ENCODE measurements at regions not wholly inside any gene's neighbourhood (a gene's known extent, or its start where the extent isn't known, plus 50 kb on each side); places are given as distances from the start of the nearest gene placed in this dataset.

DNA sequence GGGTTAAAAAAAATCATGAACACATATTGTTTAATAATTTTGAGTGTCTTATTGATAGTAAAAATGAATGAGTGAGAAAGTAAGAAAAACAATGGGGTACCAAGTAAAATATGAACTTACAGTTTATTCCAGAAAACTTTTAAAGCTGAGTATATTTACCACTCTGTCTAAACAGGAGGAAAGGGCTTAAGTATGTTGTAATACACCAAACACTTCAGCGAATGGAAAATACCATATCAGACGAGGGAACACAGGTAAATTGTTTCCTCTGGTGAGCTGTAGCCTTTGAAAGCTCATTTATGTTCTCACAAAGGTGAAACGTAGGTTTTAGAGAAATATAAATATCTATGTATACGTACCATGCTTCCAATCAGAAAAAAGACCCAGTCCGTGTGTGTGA is 1209.6 kb upstream of the ZEB2 start:
- DNase-seq (ENCODE audit: low read depth in 2 of 2, low spot score in 1 of 2), result no peak

DNA sequence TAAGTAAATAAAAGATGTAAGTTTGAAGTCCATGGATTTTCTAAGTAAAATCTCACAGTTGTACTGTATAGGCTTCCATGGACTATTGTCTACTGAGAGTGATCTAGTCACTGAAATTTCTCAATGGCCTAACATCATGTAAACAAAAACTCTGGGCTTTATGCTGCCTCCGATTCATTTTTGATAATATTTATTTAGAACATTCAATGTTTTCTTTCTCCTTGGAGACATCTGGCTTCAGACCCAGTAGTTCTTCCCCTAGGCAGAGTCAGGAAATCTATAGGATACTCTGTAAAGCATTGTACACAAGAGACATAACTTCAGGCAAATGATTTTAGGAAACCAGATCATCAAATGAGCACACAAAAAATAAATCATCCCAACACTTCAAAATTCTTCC is 1208.6 kb upstream of the ZEB2 start:
- DNase-seq (ENCODE audit: low read depth in 2 of 2, low spot score in 1 of 2), result no peak

DNA sequence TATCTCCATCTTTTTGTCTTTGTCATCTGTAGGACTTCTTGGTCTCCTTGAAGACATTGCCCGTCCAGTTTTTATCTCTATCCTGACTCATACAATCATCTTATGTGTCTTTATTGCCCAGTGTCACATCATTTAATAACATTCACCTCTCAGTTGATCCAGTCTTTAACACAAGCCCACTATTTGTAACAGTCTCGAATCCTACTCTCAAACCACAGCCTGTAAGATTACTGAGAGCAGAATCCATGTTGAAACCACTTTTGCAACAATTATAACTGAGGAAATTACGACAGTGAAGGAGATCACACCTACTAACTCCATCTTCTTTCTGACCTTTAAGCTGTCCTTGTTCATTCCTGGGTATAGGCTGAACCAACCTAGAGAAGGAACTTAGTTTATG is 1206.0 kb upstream of the ZEB2 start:
- no peak for DNase-seq (ENCODE audit: low read depth in 2 of 2, low spot score in 1 of 2)

DNA sequence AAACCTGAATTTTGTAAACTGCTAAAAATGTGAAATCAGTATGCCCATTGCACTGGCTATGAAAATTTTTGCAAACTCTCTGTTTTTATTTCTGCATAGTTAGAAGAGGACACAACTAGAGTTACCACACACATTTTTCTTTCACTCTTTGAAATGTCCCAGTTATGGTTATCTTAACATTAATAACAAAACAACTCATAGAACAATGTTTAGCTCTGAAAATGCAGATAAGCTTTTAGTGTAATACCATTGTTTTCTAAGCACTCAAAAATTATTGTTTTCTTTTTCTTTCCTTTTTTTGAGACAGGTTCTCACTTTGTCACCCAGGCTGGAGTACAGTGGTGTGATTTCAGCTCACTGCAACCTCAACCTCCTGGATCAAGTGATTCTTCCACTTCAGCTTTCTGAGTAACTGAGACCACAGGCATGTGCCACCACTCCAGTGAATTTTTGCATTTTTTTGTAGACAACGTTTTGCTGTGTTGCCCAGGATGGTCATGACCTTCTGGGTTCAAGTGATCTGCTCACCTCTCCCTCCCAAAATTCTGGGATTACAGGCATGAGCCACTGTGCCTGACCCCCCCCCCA is 1204.5 kb upstream of the ZEB2 start:
- no peak for DNase-seq (ENCODE audit: low read depth in 2 of 2, low spot score in 1 of 2)

DNA sequence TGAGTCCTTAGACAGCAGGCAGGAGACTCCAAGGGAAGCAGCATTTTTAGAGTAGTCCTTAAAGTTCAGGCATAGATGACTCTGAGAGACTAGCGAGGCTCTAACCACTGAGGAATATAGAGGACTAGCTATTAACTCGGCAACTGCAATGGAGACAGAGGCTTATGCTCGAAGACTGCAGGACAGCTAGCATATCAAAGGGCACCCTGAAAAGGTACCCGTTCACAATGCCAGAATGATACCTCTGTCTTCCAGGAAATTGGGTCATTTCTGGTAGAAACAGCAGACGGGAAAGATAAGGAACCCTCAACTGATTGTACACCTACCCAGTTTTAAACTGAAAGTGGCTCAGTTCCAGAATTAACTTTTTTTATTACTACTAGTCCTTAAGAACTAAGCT is 1204.0 kb upstream of the ZEB2 start:
- no peak for DNase-seq (ENCODE audit: low read depth in 2 of 2, low spot score in 1 of 2)

DNA sequence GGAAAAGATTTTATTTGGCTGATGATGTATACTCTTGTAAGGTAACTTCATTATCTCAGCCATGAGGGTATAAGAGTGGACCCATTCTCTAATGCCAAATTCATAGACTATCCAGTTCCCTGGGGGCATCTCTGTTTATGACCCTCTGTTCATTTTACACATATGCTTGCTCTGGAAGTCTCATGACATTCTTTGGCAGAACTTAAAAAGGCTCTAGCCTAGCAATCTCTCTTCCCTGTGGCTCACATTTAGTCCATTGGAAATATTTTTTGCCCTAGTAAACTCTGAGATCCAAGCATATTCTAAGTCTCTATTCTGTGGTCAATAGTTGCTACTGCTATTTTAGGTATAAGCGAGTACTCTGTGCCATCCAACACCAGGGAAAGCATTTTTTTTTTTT is 1201.8 kb upstream of the ZEB2 start:
- no peak for DNase-seq (ENCODE audit: low read depth in 2 of 2, low spot score in 1 of 2)

DNA sequence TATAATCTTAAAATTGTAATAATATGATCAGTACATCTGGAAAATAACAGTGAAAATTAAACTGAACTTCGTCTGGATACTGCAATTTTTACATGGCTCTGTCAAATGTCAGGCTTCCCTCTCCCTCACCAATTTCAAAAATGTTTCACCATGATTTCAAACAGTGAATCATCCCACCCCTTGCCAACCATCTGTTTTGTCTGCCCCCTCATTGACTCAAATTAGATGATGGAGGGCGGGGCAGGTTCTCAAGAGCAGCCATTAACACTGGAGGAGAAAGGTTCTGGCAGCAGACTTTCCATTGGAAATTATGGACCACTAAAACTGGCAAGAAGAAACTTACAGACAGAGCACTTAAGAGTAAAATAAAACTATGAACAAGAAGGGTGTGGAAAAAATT is 1195.7 kb upstream of the ZEB2 start:
- DNase-seq (ENCODE audit: low read depth in 2 of 2, low spot score in 1 of 2), result no peak

DNA sequence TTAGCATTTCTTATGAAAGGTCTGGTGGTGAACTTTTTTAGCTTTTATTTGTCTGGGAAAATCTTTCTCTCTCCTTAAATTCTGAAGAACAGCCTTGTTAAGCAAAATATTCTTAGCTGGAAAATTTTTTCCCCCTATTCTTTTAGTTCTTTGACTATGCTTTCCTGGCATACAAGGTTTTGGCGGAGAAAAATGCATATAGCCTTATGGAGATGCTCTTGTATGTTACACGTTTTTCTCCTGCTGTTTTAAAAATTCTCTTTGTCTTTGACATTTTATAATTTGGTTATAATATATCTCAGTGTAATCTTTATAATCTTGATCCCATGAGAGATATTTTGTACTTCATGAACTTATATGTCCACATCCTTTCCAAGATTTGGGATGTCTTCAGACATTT is 1190.4 kb upstream of the ZEB2 start:
- no peak for DNase-seq (ENCODE audit: low read depth in 2 of 2, low spot score in 1 of 2)

DNA sequence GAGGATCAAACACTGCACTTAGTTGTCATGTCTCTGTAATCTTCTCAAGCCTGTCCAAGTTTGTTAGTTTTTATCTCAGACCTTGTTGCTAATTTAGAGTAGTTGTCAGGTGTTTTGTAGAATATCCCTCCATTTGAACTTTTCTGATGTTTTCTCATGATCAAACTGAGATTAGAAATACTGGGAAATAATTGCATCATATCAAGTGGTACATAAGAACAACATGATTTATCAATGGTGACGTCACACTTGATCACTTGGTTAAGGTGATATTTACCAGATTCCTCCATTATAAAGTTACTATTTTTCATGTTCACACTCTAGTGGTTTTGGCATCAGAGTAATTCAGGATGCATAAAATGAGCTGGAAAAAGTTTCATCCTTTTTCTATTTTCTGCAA is 1182.4 kb upstream of the ZEB2 start:
- no peak for DNase-seq (ENCODE audit: low read depth in 2 of 2, low spot score in 1 of 2)

DNA sequence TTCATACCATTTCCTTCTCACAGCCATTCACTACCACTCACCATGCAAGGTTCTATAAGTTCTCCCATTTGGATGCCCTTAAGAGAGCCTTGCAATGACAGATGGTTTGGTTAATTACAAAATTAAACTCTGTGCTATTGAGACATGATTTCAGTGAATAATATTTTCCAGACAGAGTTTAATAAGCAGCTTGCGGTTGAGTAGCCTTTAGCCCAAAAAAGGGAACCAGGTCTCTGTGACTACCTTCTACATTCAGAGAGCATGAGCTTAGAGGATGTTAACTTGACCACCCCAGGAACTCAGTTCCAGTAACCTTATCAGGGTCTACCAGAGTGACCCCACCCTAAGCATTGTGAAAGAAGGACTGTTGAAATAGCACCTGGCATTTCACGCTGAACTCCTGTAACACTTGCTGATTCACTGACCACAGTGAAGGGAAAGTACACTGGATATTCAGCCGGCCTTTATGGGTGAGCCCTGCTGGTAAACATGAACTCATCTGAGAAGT is 1173.1 kb upstream of the ZEB2 start:
- DNase-seq (ENCODE audit: low read depth in 2 of 2, low spot score in 1 of 2), result no peak

DNA sequence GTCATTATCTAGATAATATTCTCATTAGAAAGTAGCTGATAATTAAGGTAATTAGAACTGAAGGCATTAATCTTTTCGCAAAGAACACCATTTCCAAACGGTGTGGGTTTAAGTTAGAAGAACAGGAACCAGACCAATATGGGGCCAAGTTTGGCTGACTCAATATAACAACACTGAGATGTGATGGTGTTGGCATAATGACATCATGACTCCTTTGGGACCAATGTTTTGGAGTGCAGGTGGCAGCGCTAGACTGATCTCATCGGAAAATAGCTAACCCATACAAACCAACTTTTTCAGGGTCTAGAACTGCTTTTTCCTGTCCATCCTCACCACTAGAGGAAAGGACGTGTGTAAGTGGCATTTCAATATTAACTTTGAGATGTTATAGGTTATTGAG is 1171.7 kb upstream of the ZEB2 start:
- DNase-seq (ENCODE audit: low read depth in 2 of 2, low spot score in 1 of 2), result no peak

DNA sequence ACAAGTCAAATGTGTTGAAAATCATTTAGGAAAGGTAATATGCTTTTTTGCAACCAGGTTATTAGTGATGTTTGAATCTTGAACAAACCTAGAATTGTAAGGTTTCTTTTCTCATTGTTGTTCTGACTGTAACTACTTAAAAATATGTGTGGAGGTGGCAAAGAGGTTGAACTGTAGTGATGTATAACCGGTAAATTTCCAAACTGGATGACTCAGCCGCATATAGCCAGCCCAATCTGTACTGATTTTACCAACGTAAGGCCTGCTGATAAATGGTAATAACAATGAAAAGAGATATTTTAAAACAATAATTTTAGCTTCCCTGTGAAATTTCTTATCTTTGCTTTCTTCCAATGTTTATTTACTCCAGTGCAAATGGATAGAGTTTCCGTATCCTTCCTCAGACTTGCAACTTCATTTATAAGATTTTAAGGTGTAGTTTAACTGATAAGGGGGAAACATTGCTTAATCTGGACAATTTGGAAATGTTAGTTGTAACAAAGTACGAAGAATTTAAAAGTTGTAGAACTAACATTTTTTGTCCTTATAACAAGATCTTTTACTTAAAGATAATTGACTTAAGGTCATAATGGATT is 1170.4 kb upstream of the ZEB2 start:
- no peak for DNase-seq (ENCODE audit: low read depth in 2 of 2, low spot score in 1 of 2)

DNA sequence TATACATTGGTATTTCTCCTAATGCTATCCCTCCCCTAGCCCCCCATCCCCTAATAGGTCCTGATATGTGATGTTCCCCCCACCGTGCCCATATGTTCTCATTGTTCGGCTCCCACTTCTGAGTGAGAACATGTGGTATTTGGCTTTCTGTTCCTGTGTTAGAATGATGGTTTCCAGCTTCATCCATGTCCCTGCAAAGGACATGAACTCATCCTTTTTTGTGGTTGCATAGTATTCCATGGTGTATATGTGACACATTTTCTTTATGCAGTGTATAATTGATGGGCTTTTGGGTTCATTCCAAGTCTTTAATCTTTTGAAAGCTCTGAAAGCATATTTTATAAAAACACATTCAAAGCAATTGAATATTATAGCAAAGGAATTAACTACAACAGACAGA is 1169.4 kb upstream of the ZEB2 start:
- no peak for DNase-seq (ENCODE audit: low read depth in 2 of 2, low spot score in 1 of 2)

DNA sequence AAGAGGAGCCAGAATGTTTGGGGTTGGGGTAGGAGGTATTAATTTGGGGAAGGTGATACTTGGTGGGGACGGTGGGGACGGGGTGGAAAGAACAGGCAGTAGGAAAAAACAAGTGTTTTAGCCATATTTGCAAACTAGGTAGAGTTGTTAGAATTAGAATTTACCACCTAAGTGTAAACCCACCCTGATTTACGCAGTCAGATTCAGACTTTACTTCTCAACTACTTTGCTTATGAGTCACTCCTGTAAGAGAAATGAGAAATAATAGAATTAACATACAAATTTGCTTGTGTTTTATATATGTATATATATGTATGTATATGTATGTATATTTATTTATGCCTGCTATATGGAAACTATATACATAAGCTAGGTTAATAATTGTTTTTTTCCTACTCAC is 1168.2 kb upstream of the ZEB2 start:
- DNase-seq (ENCODE audit: low read depth in 2 of 2, low spot score in 1 of 2), result no peak

DNA sequence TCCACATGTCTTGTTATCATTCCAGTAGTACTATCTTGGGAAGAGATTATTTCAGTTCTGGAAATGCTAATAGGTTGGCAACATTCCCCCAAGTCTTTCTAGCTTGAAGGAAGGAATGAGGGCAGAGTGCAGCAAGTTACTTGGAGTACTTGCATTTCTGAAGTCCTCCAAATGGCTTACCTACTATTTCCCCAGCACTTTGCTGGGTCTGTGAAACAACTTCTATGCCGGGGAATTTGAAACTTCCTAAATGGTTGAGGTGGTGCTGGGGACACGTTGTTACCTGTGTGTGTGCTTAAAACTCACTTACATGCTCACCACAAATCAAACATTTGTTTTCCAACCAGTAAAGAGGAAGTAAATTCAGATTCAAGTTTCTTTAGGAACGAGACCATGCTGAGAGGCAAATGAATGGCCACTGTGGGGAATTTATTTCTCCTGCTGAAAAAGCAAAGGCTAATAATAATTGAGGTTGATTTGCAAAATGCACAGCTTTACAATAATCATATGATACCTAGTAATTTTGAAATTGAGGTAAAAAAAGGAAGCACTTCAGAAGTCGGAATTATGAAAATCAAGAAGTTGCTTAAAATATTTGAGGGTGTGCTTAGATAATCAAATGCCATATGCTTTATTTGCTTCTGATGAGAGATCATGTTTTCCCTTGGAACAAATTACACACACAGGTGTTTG is 1167.7 kb upstream of the ZEB2 start:
- no peak for DNase-seq (ENCODE audit: low read depth in 2 of 2, low spot score in 1 of 2)

DNA sequence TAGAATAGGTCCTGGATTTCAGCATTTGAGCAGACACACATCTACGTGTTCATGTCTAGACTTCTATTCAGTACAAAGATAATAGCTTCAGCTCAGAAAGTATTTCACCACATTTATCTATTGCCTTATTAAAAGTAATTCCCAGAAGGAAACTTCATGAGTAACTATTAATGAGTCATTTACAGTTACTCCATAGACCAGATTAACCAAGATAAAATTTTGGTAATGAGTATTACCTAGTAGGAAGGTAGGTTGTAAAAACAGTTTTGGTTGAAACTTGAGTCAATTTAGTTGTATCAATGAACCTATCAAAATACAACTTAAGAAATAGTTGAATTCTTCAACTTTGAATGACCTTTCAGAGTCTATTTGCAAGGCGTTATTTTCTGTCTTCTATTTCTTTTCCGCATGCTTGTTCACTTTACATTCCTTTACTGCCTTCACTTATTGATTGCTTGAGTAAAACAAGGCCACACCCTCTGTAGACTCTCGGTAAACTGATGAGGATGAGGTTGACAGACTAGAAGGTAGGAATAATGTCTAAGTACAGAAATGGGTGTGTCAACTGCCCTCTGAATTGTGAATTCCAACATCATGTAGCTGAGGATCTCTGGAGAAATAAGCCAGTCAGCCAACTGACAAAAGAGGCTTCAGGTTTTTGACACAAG is 1165.6 kb upstream of the ZEB2 start:
- no peak for DNase-seq (ENCODE audit: low read depth in 2 of 2, low spot score in 1 of 2)

DNA sequence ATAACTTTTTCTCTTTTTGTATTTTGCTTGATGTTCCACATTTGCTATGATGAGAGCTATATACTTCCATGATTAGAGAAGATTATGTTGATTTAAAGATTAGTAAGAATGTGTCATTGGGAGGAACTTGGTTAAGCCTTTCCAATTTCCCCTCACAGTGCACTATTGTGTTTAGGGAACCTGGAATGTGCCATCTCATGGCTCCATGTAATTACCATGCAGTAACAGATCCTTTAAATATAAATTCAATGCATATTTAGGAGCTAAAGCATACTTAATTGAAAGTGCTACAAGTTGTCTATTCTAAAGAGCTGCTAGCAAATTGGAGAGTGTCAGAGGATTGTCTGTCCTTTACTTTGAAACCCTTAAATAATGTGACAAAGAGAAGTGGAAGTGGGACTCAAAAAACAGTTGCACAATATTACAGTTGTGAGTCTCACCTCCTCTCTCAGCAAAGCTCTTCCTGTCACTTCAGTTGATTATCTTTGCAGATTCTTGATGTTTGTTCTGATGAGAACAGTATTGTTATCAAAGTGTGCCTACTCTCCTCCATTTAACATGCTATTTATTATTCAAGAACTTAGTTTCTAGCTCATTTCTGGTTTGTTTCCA is 1162.7 kb upstream of the ZEB2 start:
- no peak for DNase-seq (ENCODE audit: low read depth in 2 of 2, low spot score in 1 of 2)

DNA sequence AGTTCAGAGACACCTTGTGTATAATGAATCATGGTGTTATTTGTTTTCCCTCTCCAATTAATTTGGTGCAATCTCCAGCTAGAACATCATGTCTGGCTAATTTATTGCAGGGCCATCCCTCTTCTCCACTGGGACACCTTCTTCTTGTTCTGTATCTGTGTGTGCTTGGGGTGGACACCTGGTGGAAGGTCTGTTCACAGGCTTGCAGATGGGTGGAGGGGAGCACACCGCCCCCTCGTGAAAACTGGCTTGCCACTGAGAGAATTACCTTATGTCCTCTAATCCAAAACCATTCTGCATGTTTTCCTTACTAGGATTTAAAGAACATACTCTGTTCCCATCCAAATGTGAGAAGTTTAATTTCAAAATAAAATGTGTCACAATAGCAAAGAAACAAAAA is 1160.4 kb upstream of the ZEB2 start:
- DNase-seq (ENCODE audit: low read depth in 2 of 2, low spot score in 1 of 2), result no peak

DNA sequence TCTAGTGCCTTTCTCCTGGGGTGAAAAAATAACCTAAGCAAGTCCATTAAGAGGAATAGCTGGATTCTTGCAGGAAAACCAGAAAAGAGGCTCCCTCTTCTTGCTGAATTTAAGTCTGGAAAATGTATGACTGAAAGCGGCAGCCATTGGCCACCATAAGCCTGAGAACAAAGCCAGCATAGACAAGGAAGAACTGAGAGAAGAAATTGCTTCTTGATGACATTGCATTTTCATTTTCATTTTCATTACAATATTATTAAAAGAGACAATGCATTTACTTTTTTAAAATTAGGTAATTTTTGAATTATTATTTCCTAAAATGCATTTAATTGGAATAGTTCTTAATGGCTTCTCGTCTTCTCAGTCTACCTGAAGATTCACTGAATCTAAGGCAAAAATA is 1157.5 kb upstream of the ZEB2 start:
- no peak for DNase-seq (ENCODE audit: low read depth in 2 of 2, low spot score in 1 of 2)

DNA sequence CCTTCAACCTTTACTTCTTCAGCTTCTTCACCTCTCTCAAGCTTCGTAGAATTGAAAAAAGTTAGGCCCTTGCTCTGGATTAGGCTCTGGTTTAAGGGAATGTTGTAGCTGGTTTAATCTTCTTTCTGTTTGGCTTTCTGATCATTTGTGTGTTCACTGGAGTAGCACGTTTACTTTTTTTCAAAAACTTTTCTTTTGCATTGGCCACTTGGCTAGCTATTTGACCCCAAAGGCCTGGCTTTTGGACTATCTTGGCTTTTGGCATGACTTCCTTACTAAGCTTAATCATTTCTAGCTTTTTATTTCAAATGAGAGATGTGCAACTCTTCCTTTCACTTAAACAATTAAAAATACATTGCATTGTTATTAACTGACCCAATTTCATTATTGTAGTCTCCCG is 1154.8 kb upstream of the ZEB2 start:
- no peak for DNase-seq (ENCODE audit: low read depth in 2 of 2, low spot score in 1 of 2)

DNA sequence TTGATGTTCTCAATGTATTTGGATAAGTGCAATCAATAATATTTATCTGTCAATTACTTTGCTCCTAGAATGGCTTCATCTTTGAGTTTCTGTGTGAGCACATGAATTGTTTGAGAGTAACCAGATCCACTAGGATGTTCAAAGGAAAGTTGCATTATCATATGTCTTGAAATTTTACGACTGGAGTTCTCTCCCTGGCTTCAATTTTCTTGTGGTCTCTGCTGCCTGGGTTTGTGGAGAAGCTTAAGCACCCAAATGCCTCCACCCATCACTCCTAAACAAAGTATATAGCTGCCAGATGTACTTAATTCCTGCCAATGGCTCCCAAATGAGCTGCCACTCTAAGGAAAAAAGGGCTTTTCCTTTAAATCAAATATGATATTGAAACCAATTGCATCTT is 1149.4 kb upstream of the ZEB2 start:
- DNase-seq (ENCODE audit: low read depth in 2 of 2, low spot score in 1 of 2), result no peak

DNA sequence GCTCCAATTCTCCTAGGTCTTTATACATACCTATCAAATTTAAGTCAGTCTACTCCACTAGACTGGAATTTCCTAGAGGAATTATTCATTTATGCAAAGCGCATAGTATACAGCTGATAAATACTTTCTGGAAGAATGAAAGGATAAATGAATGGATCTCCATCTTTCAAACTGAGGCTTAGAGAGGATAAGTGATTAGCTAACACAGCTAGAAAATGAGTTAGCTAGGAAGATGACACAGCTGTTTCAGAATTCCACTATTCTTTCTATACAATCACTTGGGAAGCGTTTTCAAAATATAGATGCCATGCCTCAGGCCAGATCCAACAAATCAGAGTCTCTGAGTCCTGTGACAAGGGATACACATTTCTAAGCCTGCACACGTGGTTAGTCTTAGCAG is 1146.6 kb upstream of the ZEB2 start:
- DNase-seq (ENCODE audit: low read depth in 2 of 2, low spot score in 1 of 2), result no peak

All from stimulated activated CD8-positive, alpha-beta memory T cell treated with anti-CD3 and anti-CD28 coated beads, Interleukin-4, amount 100 ng/mL, for 1 hour (primary cell).